22Rv1 (cell line): ENCODE measurements at regions not wholly inside any gene's neighbourhood (a gene's known extent, or its start where the extent isn't known, plus 50 kb on each side); places are given as distances from the start of the nearest gene placed in this dataset.

Experiments
- CTCF ChIP-seq: fragments of 450-650 bp; IDR thresholded peaks from 2 replicates; pipeline ENCODE4 v1.5.1; 2017; ENCODE audit warnings: mild to moderate bottlenecking
- ZFX ChIP-seq: fragments of 450-650 bp; IDR thresholded peaks from 2 replicates; pipeline ENCODE4 v1.6.1; 2017; ENCODE audit warnings: antibody characterized with exemption, borderline replicate concordance

GRCh38 chr11:123245567-123245966 lies 50.5 kb upstream of the CLMP start:
- no peak for TF ChIP-seq CTCF
- TF ChIP-seq ZFX = no peak
